Keratinocyte (primary cell): ENCODE measurements at regions not wholly inside any gene's neighbourhood (a gene's known extent, or its start where the extent isn't known, plus 50 kb on each side); places are given as distances from the start of the nearest gene placed in this dataset.
A peak's percentile ranks its signal among the peaks of the same experiment; 100 is the strongest.

Source experiments
- DNase-seq: peaks from one replicate; pipeline ENCODE4 v3.0.0-alpha.2; 2011; ENCODE audit warnings: low read depth, missing footprints, low spot score
- FAIRE-seq: peaks from 2 replicates; lab custom pipeline; 2011; peaks lifted over from hg19 to GRCh38; lab: Jason Lieb, UNC
- H2AFZ ChIP-seq: 2 replicates; pipeline ENCODE4 v1.6.0; 2012; ENCODE audit warnings: low read length, control low read depth, inconsistent platforms; ENCODE audit not compliant: control insufficient read depth
- H3K27ac ChIP-seq: 2 replicates; pipeline ENCODE4 v1.5.1; 2011; ENCODE audit warnings: low read length; ENCODE audit not compliant: control insufficient read depth, insufficient read depth
- H3K27me3 ChIP-seq: 3 replicates; pipeline ENCODE4 v1.6.0; 2011; ENCODE audit warnings: low read length; ENCODE audit not compliant: control insufficient read depth, insufficient read depth; ENCODE audit errors: extremely low read depth
- H3K36me3 ChIP-seq, 2 experiments: 2 replicates in 1 of 2; 3 replicates in 1 of 2; pipeline ENCODE4 v1.5.1; 2011; ENCODE audit warnings: low read length in 2 of 2, mild to moderate bottlenecking in 1 of 2; ENCODE audit not compliant: control insufficient read depth in 2 of 2, insufficient read depth in 2 of 2; ENCODE audit errors: extremely low read depth in 1 of 2
- H3K4me1 ChIP-seq: 3 replicates; pipeline ENCODE4 v1.5.1; 2011; ENCODE audit warnings: low read length; ENCODE audit not compliant: control insufficient read depth, insufficient read depth; ENCODE audit errors: extremely low read depth
- H3K4me2 ChIP-seq: 3 replicates; pipeline ENCODE4 v1.6.0; 2011; ENCODE audit warnings: low read depth, low read length; ENCODE audit not compliant: control insufficient read depth, insufficient read depth; ENCODE audit errors: extremely low read depth
- H3K4me3 ChIP-seq, 3 experiments: fragments of 200-600 bp in 1 of 3; sonication (generic) in 1 of 3; 2 replicates in 2 of 3; 3 replicates in 1 of 3; pipeline ENCODE4 v1.5.1; 2011 to 2016; ENCODE audit warnings: low read length in 3 of 3, mild to moderate bottlenecking in 3 of 3, control low read depth in 2 of 3, inconsistent platforms in 1 of 3, low read depth in 1 of 3, mixed read lengths in 1 of 3, mixed run types in 1 of 3, moderate library complexity in 1 of 3; ENCODE audit not compliant: control insufficient read depth in 2 of 3, insufficient read depth in 2 of 3; ENCODE audit errors: extremely low read depth in 1 of 3
- H3K79me2 ChIP-seq: 2 replicates; pipeline ENCODE4 v1.6.0; 2012; ENCODE audit warnings: low read length; ENCODE audit not compliant: control insufficient read depth, insufficient read depth
- H3K9ac ChIP-seq: 3 replicates; pipeline ENCODE4 v1.6.0; 2011; ENCODE audit warnings: low read length; ENCODE audit not compliant: control insufficient read depth, insufficient read depth; ENCODE audit errors: extremely low read depth
- H3K9me1 ChIP-seq: 3 replicates; pipeline ENCODE4 v1.6.0; 2011; ENCODE audit warnings: low read length; ENCODE audit not compliant: control insufficient read depth, insufficient read depth; ENCODE audit errors: extremely low read depth
- H3K9me3 ChIP-seq: 2 replicates; pipeline ENCODE4 v1.5.1; 2012; ENCODE audit warnings: low read depth, low read length; ENCODE audit not compliant: control insufficient read depth
- H4K20me1 ChIP-seq: 3 replicates; pipeline ENCODE4 v1.6.0; 2011; ENCODE audit warnings: low read length; ENCODE audit not compliant: control insufficient read depth, insufficient read depth; ENCODE audit errors: extremely low read depth
- EZH2 ChIP-seq: IDR thresholded peaks from one replicate; pipeline ENCODE4 v1.6.1; 2012; ENCODE audit warnings: inconsistent platforms, mild to moderate bottlenecking, low read length, moderate library complexity
- dilution Hi-C: fragments of 300-500 bp; cut with MboI; formaldehyde crosslinking; loops from one replicate; pipeline ENCODE4 v1.7.0; 2020; ENCODE audit warnings: low sequenced_read_pairs; ENCODE audit not compliant: extremely low pct_ligation_motif_present
- TF ChIP-seq, protein P1 (sequence below), 3 experiments: IDR thresholded peaks in 1 of 3; conservative IDR thresholded peaks in 1 of 3; optimal IDR thresholded peaks in 1 of 3; 2 replicates in 2 of 3; 3 replicates in 1 of 3; pipeline versions ENCODE3 to v1.5.1; 2011; ENCODE audit warnings: low read length in 3 of 3, mild to moderate bottlenecking in 3 of 3, moderate library complexity in 2 of 3, control low read depth in 1 of 3, inconsistent platforms in 1 of 3; ENCODE audit not compliant: insufficient read depth in 2 of 3; ENCODE audit errors: extremely low read depth in 1 of 3

GRCh38 chr18:23380001-23380550 is 73.0 kb upstream of the RIOK3 start:
- Histone ChIP-seq H3K27me3 (no peaks in the 10 kb centered on the region), H3K4me2 (peak overlapping the region; percentile 30), H3K9me1 (no peaks in the 10 kb centered on the region), H3K4me3 (no peak overlapping the region), H3K27ac (peak overlapping the region; percentile 92), H3K36me3 (peaks cover 0 to 5% of the 10 kb centered on the region in 2 experiments), H4K20me1 (no peaks in the 10 kb centered on the region), H3K9me3 (no peaks in the 10 kb centered on the region), H3K9ac (peak overlapping the region; percentile 35), H3K4me1 (peaks cover 36% of the 10 kb centered on the region), H3K79me2 (no peaks in the 10 kb centered on the region), H2AFZ (peak overlapping the region; percentile 68)
- no peak for FAIRE-seq
- dilution Hi-C loops, result no loop called here
- DNase-seq, result peak; percentile 17
- TF ChIP-seq, protein P1, sequence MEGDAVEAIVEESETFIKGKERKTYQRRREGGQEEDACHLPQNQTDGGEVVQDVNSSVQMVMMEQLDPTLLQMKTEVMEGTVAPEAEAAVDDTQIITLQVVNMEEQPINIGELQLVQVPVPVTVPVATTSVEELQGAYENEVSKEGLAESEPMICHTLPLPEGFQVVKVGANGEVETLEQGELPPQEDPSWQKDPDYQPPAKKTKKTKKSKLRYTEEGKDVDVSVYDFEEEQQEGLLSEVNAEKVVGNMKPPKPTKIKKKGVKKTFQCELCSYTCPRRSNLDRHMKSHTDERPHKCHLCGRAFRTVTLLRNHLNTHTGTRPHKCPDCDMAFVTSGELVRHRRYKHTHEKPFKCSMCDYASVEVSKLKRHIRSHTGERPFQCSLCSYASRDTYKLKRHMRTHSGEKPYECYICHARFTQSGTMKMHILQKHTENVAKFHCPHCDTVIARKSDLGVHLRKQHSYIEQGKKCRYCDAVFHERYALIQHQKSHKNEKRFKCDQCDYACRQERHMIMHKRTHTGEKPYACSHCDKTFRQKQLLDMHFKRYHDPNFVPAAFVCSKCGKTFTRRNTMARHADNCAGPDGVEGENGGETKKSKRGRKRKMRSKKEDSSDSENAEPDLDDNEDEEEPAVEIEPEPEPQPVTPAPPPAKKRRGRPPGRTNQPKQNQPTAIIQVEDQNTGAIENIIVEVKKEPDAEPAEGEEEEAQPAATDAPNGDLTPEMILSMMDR (optimal IDR thresholded peaks at IDR 0.05 in 1 of 3, IDR thresholded peaks at IDR 0.05 in 1 of 3, conservative IDR thresholded peaks at IDR 0.05 in 1 of 3; ENCODE audit: extremely low read depth in 1 of 3, insufficient read depth in 2 of 3, low read length in 3 of 3), result peak in 2 of 3 experiments; percentile 13 to 22
- no peak for TF ChIP-seq EZH2

GRCh38 chr18:23380817-23381216 is 72.3 kb upstream of the RIOK3 start:
- no peak for DNase-seq
- no peaks in the 10 kb centered on the region for H3K9me3 ChIP-seq
- no peak overlapping the region for H2AFZ ChIP-seq
- no peaks in the 10 kb centered on the region for H3K27me3 ChIP-seq
- TF ChIP-seq, protein P1 (optimal IDR thresholded peaks at IDR 0.05 in 1 of 3, IDR thresholded peaks at IDR 0.05 in 1 of 3, conservative IDR thresholded peaks at IDR 0.05 in 1 of 3; ENCODE audit: extremely low read depth in 1 of 3, insufficient read depth in 2 of 3, low read length in 3 of 3), result no peak
- TF ChIP-seq EZH2, result no peak
- no peak overlapping the region for H3K4me2 ChIP-seq
- dilution Hi-C loops, result no loop called here
- FAIRE-seq, result no peak
- H3K4me3 ChIP-seq, result no peak overlapping the region
- H3K9ac ChIP-seq, result no peak overlapping the region
- H3K36me3 ChIP-seq, result peaks cover 0 to 5% of the 10 kb centered on the region in 2 experiments
- H3K4me1 ChIP-seq, result peaks cover 36% of the 10 kb centered on the region
- H3K9me1 ChIP-seq, result no peaks in the 10 kb centered on the region
- peak overlapping the region; percentile 92 for H3K27ac ChIP-seq
- no peaks in the 10 kb centered on the region for H3K79me2 ChIP-seq
- H4K20me1 ChIP-seq, result no peaks in the 10 kb centered on the region
